AG10803 (cell line): ENCODE measurements at regions not wholly inside any gene's neighbourhood (a gene's known extent, or its start where the extent isn't known, plus 50 kb on each side); places are given as distances from the start of the nearest gene placed in this dataset.

Experiments used
- DNase-seq: peaks from one replicate; pipeline ENCODE4 v3.0.0; 2010; ENCODE audit warnings: low read depth
- H3K4me3 ChIP-seq: 2 replicates; pipeline ENCODE4 v1.5.1; 2011; ENCODE audit warnings: mild to moderate bottlenecking, low read length, control low read depth
- TF ChIP-seq, protein P1 (sequence below): conservative IDR thresholded peaks from 2 replicates; pipeline ENCODE4 v1.5.1; 2011; ENCODE audit warnings: mild to moderate bottlenecking, low read length, control low read depth, inconsistent platforms

DNA sequence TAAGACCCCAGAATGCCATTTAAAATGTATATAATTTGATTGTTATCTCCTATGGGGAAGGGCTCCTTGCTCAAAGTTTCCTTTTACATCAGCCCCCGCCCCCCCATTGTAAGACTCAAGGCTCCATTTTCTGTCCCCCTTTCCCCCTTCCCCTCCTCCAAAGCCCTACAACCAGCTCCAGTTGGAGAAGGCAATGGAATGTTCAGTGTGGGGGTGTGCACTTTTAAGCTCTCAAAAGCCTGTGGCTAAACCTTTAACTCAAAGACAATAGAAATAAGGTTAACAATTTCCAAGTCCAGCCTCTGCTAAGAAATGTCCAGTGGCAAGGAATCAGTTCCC lies 114.7 kb downstream of the NOG start:
- TF ChIP-seq, protein P1, sequence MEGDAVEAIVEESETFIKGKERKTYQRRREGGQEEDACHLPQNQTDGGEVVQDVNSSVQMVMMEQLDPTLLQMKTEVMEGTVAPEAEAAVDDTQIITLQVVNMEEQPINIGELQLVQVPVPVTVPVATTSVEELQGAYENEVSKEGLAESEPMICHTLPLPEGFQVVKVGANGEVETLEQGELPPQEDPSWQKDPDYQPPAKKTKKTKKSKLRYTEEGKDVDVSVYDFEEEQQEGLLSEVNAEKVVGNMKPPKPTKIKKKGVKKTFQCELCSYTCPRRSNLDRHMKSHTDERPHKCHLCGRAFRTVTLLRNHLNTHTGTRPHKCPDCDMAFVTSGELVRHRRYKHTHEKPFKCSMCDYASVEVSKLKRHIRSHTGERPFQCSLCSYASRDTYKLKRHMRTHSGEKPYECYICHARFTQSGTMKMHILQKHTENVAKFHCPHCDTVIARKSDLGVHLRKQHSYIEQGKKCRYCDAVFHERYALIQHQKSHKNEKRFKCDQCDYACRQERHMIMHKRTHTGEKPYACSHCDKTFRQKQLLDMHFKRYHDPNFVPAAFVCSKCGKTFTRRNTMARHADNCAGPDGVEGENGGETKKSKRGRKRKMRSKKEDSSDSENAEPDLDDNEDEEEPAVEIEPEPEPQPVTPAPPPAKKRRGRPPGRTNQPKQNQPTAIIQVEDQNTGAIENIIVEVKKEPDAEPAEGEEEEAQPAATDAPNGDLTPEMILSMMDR, result no peak
- H3K4me3 ChIP-seq, result no peak overlapping the region
- DNase-seq, result peak; percentile 40

DNA sequence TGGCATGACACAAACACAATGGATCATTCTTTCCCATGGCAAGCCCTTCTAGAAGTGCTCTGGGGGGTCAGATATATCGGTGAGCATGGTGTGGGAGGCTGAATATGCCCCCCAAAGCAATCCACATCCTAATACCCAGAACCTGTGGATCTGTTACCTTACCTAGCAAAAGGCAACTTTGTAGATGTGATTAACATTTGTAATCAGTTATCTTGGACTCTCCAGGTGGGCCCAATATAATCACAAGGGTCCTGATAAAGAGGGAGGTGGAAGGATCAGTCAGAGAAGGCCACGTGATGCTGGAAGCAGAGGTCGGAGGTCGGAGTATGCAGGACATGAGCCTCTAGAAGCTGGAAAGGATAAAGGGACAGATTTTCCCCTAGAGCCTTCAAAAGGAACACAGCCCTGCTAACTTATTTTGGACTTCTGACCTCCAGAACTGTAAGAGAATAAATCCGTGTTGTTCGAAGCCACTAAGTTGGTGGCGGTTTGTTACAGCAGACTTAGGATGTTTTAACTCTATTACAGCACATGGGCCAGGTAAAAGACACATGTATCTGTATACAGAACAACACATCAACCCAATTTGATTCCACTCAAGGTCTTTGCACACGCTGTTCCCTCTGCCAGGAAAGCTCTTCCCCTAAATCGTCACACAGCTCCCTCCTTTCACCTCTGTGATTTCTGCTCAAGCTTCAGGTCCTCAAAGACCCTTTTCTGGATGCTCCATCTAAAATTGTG lies 115.3 kb downstream of the NOG start:
- DNase-seq, result no peak
- TF ChIP-seq, protein P1, result no peak
- H3K4me3 ChIP-seq, result no peak overlapping the region

DNA sequence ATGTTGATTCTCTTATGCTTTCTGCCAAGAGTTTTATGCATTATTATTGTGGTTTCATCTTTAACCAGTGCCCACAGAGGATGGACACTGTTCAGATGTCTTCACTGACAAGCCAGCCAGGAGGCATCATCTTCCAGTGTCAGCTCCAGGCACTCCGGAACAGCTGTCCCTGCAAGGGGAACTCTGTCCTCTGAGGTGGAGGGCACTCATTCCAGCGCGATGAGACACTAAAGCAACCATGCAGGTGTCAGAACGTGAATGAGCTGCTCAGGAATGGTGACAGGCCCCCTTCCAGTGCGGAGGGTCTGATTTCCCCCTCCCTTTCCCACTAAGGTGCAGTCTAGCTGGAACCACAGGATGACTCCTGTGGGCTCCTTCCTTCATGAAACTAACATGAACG lies 117.5 kb downstream of the NOG start:
- DNase-seq, result no peak
- H3K4me3 ChIP-seq, result no peak overlapping the region
- TF ChIP-seq, protein P1, result no peak

DNA sequence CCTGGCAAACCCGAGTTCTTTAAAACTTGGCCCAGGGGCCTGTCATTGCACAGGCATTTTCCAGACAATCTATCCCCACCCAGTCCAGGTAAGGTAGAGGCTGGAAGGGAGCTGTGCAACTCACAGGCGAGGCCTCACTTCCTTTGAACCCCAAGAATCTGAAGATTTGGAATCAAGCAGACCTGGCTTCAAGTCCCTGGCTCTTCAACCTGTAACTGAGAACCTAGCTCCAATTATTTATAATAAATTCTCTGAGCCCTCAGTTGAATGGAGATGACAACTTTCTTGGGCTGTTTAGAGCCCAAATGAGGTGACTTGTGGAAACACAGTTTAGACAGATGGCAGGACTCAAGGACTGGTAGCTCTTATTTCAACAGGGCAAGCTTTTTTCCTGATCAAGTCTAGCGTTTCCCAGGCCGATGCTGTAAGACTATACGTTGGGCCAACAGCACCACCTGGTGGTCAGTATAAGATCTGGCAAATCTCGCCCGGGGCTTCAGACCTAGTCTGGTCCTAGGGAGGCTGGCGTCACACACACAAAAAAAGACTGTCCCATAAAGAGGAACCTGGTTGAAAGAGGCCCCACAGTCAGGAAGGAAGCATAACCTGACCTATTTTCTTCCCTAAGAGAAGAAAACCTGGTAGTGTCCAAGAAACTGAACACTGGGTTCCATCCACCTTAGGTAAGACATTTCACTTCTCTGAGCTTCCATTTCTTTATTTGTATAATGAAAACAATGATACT lies 117.9 kb downstream of the C17orf67 start:
- peak; percentile 80 for DNase-seq
- no peak overlapping the region for H3K4me3 ChIP-seq
- TF ChIP-seq, protein P1, result peak; percentile 85

DNA sequence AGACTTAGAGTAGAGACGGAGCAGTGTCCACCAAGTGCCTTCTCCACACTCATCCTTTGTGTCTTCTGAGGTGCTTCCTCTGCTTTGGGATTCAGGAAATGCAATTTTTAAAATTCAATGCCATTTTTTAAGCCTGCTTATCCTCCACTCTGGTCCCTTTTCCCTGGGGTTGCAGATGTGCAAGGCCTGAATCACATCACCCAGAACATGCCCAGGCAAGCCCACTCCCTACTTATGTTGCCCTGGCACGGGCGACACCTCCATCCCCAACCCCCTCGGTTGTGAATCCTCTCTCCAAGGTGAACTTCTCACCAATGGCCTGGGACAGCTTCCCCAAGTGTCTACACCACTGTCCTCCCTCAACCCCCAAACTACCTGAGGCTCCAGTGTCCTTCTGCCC lies 116.2 kb downstream of the C17orf67 start:
- H3K4me3 ChIP-seq, result no peak overlapping the region
- DNase-seq, result peak; percentile 19
- TF ChIP-seq, protein P1, result no peak

DNA sequence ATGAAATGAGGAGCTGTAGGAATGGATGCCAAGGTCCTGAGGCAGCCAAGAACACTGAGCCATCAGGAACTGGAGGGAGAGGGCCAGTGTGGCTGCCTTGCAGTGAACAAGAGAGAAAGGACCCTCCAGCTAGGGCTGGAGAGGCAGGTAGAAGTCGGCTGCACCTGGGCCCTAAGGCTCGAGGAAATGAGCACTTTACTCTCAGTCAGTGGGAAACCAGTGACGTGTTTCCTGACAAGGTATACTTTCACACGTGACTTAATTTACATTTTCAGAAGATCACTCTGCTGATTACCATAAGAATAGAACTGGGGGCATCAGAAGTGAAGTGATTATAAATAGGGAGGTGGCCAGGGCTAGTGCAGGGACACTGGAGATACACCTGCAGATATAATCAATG lies 115.2 kb downstream of the C17orf67 start:
- no peak overlapping the region for H3K4me3 ChIP-seq
- no peak for DNase-seq
- TF ChIP-seq, protein P1, result no peak

DNA sequence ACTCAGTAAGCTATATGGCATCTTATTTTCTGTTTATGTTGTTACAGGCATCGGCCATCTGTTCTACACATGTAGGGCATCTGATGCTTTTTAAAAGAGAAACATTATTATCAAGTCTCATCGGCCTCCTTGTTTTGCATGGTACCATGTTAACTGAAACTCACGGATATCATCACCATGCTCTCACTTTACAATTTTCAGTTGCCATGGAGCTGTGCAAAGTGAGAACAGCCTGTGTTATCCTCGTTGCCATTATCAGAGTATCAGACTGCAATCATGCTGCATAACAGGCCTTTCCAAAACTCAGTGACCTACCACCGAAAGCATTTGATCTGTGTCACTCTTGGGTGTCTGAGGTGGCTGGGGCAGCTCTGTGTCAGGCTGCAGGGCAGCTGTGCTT lies 110.3 kb downstream of the C17orf67 start:
- no peak overlapping the region for H3K4me3 ChIP-seq
- TF ChIP-seq, protein P1, result no peak
- DNase-seq, result no peak
